Vagina (tissue), 2 donors: ENCODE measurements at regions not wholly inside any gene's neighbourhood (a gene's known extent, or its start where the extent isn't known, plus 50 kb on each side); places are given as distances from the start of the nearest gene placed in this dataset.

ENCODE experiments used
- CTCF ChIP-seq, 3 experiments: fragments of 450-650 bp in 2 of 3; fragments of 200-600 bp in 1 of 3; sonication (generic) in 1 of 3; IDR thresholded peaks; one replicate each; pipeline ENCODE4 v1.5.1; 2017 to 2019; ENCODE audit warnings: antibody characterized with exemption in 3 of 3, mild to moderate bottlenecking in 2 of 3, moderate library complexity in 2 of 3
- POLR2A ChIP-seq, 2 donors: fragments of 450-650 bp; IDR thresholded peaks; one replicate each; pipeline ENCODE4 v1.6.1; 2017; ENCODE audit warnings: antibody characterized with exemption in 2 of 2, mild to moderate bottlenecking in 2 of 2, moderate library complexity in 2 of 2
- POLR2AphosphoS5 ChIP-seq, 2 donors: sonication (generic); formaldehyde crosslinking; IDR thresholded peaks; one replicate each; pipeline ENCODE4 v1.9.0; 2017; ENCODE audit warnings: antibody characterized with exemption in 2 of 2, mild to moderate bottlenecking in 2 of 2, low read depth in 1 of 2; ENCODE audit not compliant: insufficient read depth in 1 of 2

GRCh38 chr9:129270205-129270604 lies 92.1 kb upstream of the IER5L start:
- TF ChIP-seq CTCF (IDR thresholded peaks at IDR 0.05) (no peak), POLR2A (IDR thresholded peaks at IDR 0.05) (no peak), POLR2AphosphoS5 (IDR thresholded peaks at IDR 0.05; ENCODE audit: insufficient read depth in 1 of 2, low read depth in 1 of 2) (no peak)
